HepG2 (cell line): ENCODE measurements at regions not wholly inside any gene's neighbourhood (a gene's known extent, or its start where the extent isn't known, plus 50 kb on each side); places are given as distances from the start of the nearest gene placed in this dataset.

Source experiments
- ARID3A ChIP-seq: IDR thresholded peaks from 2 replicates; pipeline ENCODE4 v1.6.1; 2012; ENCODE audit warnings: low read depth, low read length, improper control_type of control experiment
- CBX2 ChIP-seq, 2 experiments: fragments of 200-600 bp in 1 of 2; sonication (generic); formaldehyde crosslinking in 1 of 2; IDR thresholded peaks; 2 replicates each; pipeline versions ENCODE4 v1.7.0 to v1.8.1; 2018 to 2022; ENCODE audit warnings: low read depth in 2 of 2, low read length in 1 of 2, mild to moderate bottlenecking in 1 of 2, missing genetic modification reagents in 1 of 2
- FOXJ3 ChIP-seq: sonication (generic); formaldehyde crosslinking; IDR thresholded peaks from 2 replicates; pipeline ENCODE4 v1.4.0; 2020; ENCODE audit warnings: missing genetic modification reagents, mild to moderate bottlenecking, borderline replicate concordance
- HES4 ChIP-seq: sonication (generic); formaldehyde crosslinking; IDR thresholded peaks from 2 replicates; pipeline ENCODE4 v1.9.0; 2021; ENCODE audit warnings: mild to moderate bottlenecking, missing genetic modification reagents, borderline replicate concordance
- HMGXB4 ChIP-seq, 2 experiments: sonication (generic) in 1 of 2; formaldehyde crosslinking in 1 of 2; IDR thresholded peaks; 2 replicates each; pipeline versions ENCODE4 v1.4.0 to v1.6.1; 2018 to 2020; ENCODE audit warnings: missing genetic modification reagents in 2 of 2, borderline replicate concordance in 1 of 2, low read depth in 1 of 2, mild to moderate bottlenecking in 1 of 2, missing biosample characterization in 1 of 2
- KLF15 ChIP-seq: sonication (generic); formaldehyde crosslinking; IDR thresholded peaks from 2 replicates; pipeline ENCODE4 v1.8.1; 2023; ENCODE audit warnings: borderline replicate concordance, mild to moderate bottlenecking, inconsistent platforms, missing genetic modification reagents, mixed read lengths
- SNAPC5 ChIP-seq: sonication (generic); formaldehyde crosslinking; IDR thresholded peaks from 2 replicates; pipeline ENCODE4 v1.8.1; 2023; ENCODE audit warnings: mild to moderate bottlenecking, missing genetic modification reagents, borderline replicate concordance
- STAT5B ChIP-seq: sonication (generic); formaldehyde crosslinking; IDR thresholded peaks from 2 replicates; pipeline ENCODE4 v1.4.0; 2020; ENCODE audit warnings: missing genetic modification reagents
- ZNF660 ChIP-seq: sonication (generic); formaldehyde crosslinking; IDR thresholded peaks from 2 replicates; pipeline ENCODE4 v1.5.1; 2020; ENCODE audit warnings: mild to moderate bottlenecking, low read depth, missing genetic modification reagents, borderline replicate concordance

- TF ChIP-seq HMGXB4 (CRISPR knock-in tag; IDR thresholded peaks at IDR 0.05; ENCODE audit: borderline replicate concordance in 1 of 2, low read depth in 1 of 2) (no peak), CBX2 (IDR thresholded peaks at IDR 0.05; ENCODE audit: low read depth, low read length) (no peak), CBX2 (CRISPR knock-in tag; IDR thresholded peaks at IDR 0.05; ENCODE audit: low read depth) (no peak), FOXJ3 (CRISPR knock-in tag) (no peak), STAT5B (CRISPR knock-in tag) (no peak), ZNF660 (CRISPR knock-in tag) (no peak), ARID3A (peak; percentile 47; the same call in 1 of the 2 replicates), SNAPC5 (CRISPR knock-in tag) (no peak), KLF15 (CRISPR knock-in tag) (no peak), HES4 (CRISPR knock-in tag) (no peak)
- TF ChIP-seq, all 625 proteins: peak for 36
Measured at GRCh38 chr1:213564215-213564659, 423.5 kb upstream of the PROX1 start (continued).
